Gastroesophageal sphincter (tissue), 4 donors: ENCODE measurements at regions not wholly inside any gene's neighbourhood (a gene's known extent, or its start where the extent isn't known, plus 50 kb on each side); places are given as distances from the start of the nearest gene placed in this dataset.

Experiments used
- ATAC-seq: fragments of 150-250 bp; one replicate; pipeline ENCODE4 v1.9.1; 2016; ENCODE audit warnings: mild to moderate bottlenecking, moderate library complexity
- H3K27ac ChIP-seq, 4 donors: fragments of 200-600 bp; sonication (generic) in 3 of 4; 1 replicate in 3 of 4; 2 replicates in 1 of 4; pipeline ENCODE4 v1.5.1; 2016 to 2019
- H3K27me3 ChIP-seq: fragments of 200-600 bp; sonication (generic); one replicate; pipeline ENCODE4 v1.5.1; 2019
- H3K36me3 ChIP-seq, 2 donors: fragments of 200-600 bp; sonication (generic); one replicate each; pipeline ENCODE4 v1.5.1; 2019; ENCODE audit warnings: control low read depth in 1 of 2
- H3K4me1 ChIP-seq, 3 donors: fragments of 200-600 bp; sonication (generic); 1 replicate in 2 of 3; 2 replicates in 1 of 3; pipeline ENCODE4 v1.5.1; 2016 to 2019; ENCODE audit warnings: control low read depth in 2 of 3
- H3K4me3 ChIP-seq, 2 donors: fragments of 200-600 bp; sonication (generic); one replicate each; pipeline ENCODE4 v1.5.1; 2019; ENCODE audit warnings: mild to moderate bottlenecking in 1 of 2, moderate library complexity in 1 of 2
- H3K9me3 ChIP-seq, 3 donors: fragments of 200-600 bp; sonication (generic); one replicate each; pipeline ENCODE4 v1.5.1; 2017 to 2019; ENCODE audit warnings: control low read depth in 2 of 3
- CTCF ChIP-seq, 4 experiments: fragments of 200-600 bp in 2 of 4; fragments of 450-650 bp in 2 of 4; sonication (generic) in 1 of 4; IDR thresholded peaks; one replicate each; pipeline ENCODE4 v1.5.1; 2017 to 2019; ENCODE audit warnings: antibody characterized with exemption in 4 of 4, mild to moderate bottlenecking in 2 of 4, moderate library complexity in 2 of 4
- EP300 ChIP-seq: sonication (generic); formaldehyde crosslinking; IDR thresholded peaks from one replicate; pipeline ENCODE4 v1.6.1; 2017; ENCODE audit warnings: antibody characterized with exemption, mild to moderate bottlenecking
- POLR2A ChIP-seq, 2 donors: fragments of 450-650 bp; IDR thresholded peaks; one replicate each; pipeline ENCODE4 v1.6.1; 2017; ENCODE audit warnings: antibody characterized with exemption in 2 of 2, mild to moderate bottlenecking in 2 of 2, moderate library complexity in 1 of 2
- POLR2AphosphoS5 ChIP-seq: sonication (generic); formaldehyde crosslinking; IDR thresholded peaks from one replicate; pipeline ENCODE4 v1.6.1; 2017; ENCODE audit warnings: antibody characterized with exemption
- WGBS, 2 donors: methylation state at CpG; one replicate each; pipeline ENCODE4 v1.1.5; 2018; ENCODE audit warnings: low coverage in 1 of 2; 5-methylcytosine and 5-hydroxymethylcytosine counted together

- whole genome bisulfite sequencing, 2 donors: 46 to 67% methylated on average over 3 to 5 of the region's 5 CpGs
- no peak overlapping the region for H3K4me3 ChIP-seq
- H3K4me1 ChIP-seq: no peaks in the 10 kb centered on the region
- no peaks in the 10 kb centered on the region for H3K27me3 ChIP-seq
- no peaks in the 10 kb centered on the region for H3K9me3 ChIP-seq
- ATAC-seq: no peak
- no peak overlapping the region for H3K27ac ChIP-seq
- TF ChIP-seq POLR2AphosphoS5: no peak
- no peaks in the 10 kb centered on the region for H3K36me3 ChIP-seq
These were observed 312.5 kb upstream of the ANXA10 start for GRCh38 chr4:167779864-167780263.

- Histone ChIP-seq H3K4me3 (no peak overlapping the region), H3K4me1 (no peaks in the 10 kb centered on the region), H3K27ac (no peak overlapping the region), H3K36me3 (no peaks in the 10 kb centered on the region), H3K9me3 (no peaks in the 10 kb centered on the region), H3K27me3 (no peaks in the 10 kb centered on the region)
- ATAC-seq: no peak
- TF ChIP-seq POLR2AphosphoS5: no peak
- no peak for TF ChIP-seq POLR2A (IDR thresholded peaks at IDR 0.05)
- TF ChIP-seq CTCF (IDR thresholded peaks at IDR 0.05): no peak
- no peak for TF ChIP-seq EP300
- WGBS, 2 donors: 26 to 75% methylated on average over 2 of the region's 2 CpGs
These were observed 307.5 kb upstream of the ANXA10 start for GRCh38 chr4:167784826-167785225.

- H3K9me3 ChIP-seq: no peaks in the 10 kb centered on the region
- TF ChIP-seq CTCF (IDR thresholded peaks at IDR 0.05) (no peak), POLR2A (IDR thresholded peaks at IDR 0.05) (no peak), EP300 (no peak), POLR2AphosphoS5 (no peak)
- H3K4me1 ChIP-seq: no peaks in the 10 kb centered on the region
- no peak for ATAC-seq
- WGBS, 2 donors: 6% methylated on average over 1 of the region's 1 CpG
- no peak overlapping the region for H3K4me3 ChIP-seq
- H3K27me3 ChIP-seq: no peaks in the 10 kb centered on the region
- no peak overlapping the region for H3K27ac ChIP-seq
- no peaks in the 10 kb centered on the region for H3K36me3 ChIP-seq
These were observed 306.8 kb upstream of the ANXA10 start for GRCh38 chr4:167785523-167785922.

GRCh38 chr4:167786504-167786903 is 305.8 kb upstream of the ANXA10 start:
- H3K27me3 ChIP-seq: no peaks in the 10 kb centered on the region
- no peaks in the 10 kb centered on the region for H3K36me3 ChIP-seq
- 95 to 100% methylated on average over 3 of the region's 3 CpGs for WGBS, 2 donors
- TF ChIP-seq POLR2A (IDR thresholded peaks at IDR 0.05) (no peak), EP300 (no peak), CTCF (IDR thresholded peaks at IDR 0.05) (no peak), POLR2AphosphoS5 (no peak)
- H3K4me1 ChIP-seq: no peaks in the 10 kb centered on the region
- H3K4me3 ChIP-seq: no peak overlapping the region
- no peak overlapping the region for H3K27ac ChIP-seq
- H3K9me3 ChIP-seq: no peaks in the 10 kb centered on the region
- no peak for ATAC-seq

- no peaks in the 10 kb centered on the region for H3K36me3 ChIP-seq
- TF ChIP-seq POLR2A (IDR thresholded peaks at IDR 0.05) (no peak), CTCF (IDR thresholded peaks at IDR 0.05) (no peak), EP300 (no peak), POLR2AphosphoS5 (no peak)
- WGBS, 2 donors: 78 to 100% methylated on average over 1 of the region's 1 CpG
- no peaks in the 10 kb centered on the region for H3K4me1 ChIP-seq
- H3K9me3 ChIP-seq: no peaks in the 10 kb centered on the region
- ATAC-seq: no peak
- H3K27ac ChIP-seq: no peak overlapping the region
- no peaks in the 10 kb centered on the region for H3K27me3 ChIP-seq
- no peak overlapping the region for H3K4me3 ChIP-seq
These were observed 305.1 kb upstream of the ANXA10 start for GRCh38 chr4:167787231-167787630.
